Superior temporal gyrus (tissue), 1 donor: ENCODE measurements at regions not wholly inside any gene's neighbourhood (a gene's known extent, or its start where the extent isn't known, plus 50 kb on each side); places are given as distances from the start of the nearest gene placed in this dataset.
"Not testable (repeated sequence)": the region's sequence is repeated elsewhere in the genome, so short reads cannot be mapped to it uniquely, and the experiment has no call there.

Source experiments
- DNase-seq: peaks from one replicate; pipeline ENCODE4 v3.0.0-alpha.2; 2016; ENCODE audit errors: extremely low spot score

DNA sequence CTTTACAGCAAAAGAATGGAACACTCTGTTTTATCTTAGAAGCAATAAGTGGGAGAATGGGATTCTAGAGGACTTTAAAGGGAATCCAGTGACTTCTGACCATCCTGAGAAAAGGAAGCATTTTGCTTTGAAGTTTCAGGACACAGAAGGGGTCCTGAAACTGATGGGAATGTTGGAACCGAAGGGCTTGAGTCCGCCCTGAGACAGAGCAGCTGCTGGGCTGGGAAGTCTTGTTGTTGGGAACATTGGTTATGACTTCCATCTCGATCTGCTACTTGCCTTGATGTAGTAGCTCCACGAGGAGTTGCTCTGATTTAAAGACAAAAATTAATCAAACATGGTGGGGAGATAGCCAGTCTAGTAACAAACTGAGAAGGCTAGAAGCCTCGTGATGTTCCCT lies 177.6 kb downstream of the JCAD start:
- DNase-seq = no peak

DNA sequence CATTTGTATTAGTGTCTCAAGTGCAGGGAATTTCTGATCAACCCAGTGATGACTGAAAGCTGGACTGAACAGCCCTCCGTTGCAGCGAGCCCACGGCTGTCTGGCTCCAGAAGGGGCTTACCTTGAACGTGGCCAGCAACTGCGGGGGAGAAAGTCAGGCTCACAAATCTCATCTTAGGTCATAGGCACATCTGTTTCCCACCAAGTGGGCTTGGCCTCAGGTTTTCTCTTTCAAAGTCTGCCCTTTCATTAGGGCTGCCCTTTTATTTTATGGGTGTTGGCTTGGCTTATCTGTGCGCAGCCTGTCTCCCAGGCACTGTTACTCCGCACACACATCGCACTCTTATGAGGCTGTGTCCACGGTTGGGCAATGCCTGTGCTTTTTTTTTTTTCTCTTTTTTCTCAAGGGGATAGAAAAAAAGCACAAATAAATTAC lies 178.0 kb downstream of the JCAD start:
- DNase-seq = no peak

DNA sequence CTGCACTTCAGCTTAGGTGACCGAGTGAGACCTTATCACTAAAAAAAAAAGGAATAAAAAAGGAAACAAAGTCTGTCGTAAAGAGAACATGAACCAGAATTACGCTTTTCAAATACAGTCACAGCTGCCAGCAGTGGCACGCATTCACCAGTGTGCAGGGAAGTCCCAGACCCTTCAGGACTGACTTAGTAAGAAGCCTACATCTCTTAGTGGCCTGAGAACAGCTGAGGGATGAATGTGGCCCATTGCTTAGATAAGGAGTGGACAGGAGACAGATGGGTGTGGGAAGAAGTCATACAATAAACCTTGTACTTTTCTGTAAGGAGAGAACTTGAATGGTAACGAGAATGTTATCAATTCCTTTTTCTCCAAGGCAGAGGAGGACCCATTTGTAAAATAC lies 178.5 kb downstream of the JCAD start:
- DNase-seq = no peak

GRCh38 chr10:29879862-29880261 lies 179.5 kb downstream of the JCAD start:
- DNase-seq = no peak

GRCh38 chr10:29878492-29878891 lies 180.9 kb downstream of the JCAD start:
- DNase-seq = no peak

- no peak for DNase-seq
These were observed 181.4 kb downstream of the JCAD start for GRCh38 chr10:29877793-29878491.

DNA sequence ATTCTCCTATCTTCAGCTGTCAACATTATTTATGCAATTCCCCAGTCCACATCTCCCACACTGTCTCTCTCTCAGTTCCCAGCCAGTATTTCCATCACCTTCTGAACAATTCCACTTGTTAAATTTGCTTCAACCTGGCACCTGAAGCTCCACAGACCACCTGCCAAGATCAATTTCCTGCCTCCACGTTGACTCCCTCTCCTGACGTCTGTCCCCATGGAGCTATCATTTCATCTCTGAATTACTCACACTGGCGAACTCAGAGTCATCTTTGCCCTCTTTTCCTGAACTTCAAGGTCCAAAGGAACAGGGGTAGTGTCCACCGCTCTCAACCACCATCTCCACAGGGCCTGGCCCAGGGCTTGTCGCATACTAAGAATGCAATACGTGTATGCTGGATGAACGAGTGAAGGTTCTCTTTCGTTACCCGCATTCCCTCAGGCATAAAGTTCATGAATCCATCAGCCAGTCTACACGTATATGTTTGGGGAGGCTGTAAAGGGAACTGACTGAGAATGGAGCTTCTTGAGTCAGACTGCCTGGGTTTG lies 183.3 kb downstream of the JCAD start:
- DNase-seq = no peak

DNA sequence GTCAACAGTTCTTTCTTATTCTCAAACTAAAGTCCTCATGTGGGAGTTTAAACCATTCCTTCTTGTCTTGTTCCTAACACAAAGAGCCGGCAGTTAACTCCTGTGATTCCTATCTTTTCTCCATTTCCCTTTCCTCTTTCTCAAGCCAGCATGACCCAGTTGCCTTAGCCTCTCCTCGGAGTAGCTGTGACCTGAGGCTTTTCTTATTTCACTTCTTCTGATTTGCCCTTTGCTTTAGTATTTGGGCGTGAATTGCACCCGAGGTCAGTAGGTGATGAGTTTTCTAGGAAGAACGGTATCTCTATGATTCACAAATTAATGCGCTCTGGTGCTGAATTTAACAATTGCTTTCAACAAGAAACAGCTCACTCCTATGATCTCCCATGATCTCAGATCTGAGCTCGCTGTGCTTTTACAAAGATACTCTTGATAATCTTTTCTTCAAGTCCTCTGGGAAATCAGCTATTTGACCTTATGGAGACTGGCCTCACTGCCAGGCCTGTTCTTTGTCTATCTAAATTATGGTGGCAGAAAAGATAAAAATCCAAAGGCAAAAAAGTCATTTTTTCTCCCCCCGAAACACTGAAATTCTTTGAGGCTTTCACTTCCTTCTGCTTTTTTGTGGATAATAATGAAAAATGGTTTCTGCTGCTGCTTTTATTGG lies 184.6 kb downstream of the JCAD start:
- no peak for DNase-seq

DNA sequence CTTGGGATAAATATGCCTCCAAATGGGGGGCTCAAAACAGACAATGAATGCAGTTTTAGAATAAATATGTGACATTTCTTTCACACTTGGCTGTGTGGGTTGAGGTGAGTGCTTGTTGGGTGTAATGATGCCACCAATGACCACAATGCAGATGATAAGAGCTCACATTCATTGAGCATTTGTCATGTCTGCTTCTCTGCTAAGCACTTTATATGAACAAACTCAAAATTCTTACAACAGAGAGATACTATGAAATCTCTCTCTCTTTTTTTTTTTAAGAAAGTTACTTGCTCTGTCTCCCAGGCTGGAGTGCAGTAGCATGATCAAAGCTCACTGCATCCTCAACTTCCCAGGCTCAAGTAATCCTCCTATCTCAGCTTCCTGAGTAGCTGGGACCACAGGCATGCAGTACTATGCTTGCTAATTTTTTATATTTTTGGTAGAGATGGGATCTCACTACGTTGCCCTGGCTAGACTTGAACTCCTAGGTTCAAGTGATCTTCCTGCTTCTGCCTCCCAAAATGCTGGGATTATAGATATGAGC lies 185.4 kb downstream of the JCAD start:
- no peak for DNase-seq

GRCh38 chr10:29870522-29871044 lies 188.8 kb downstream of the JCAD start:
- no peak for DNase-seq

GRCh38 chr10:29869593-29869992 lies 189.8 kb downstream of the JCAD start:
- DNase-seq = no peak

DNA sequence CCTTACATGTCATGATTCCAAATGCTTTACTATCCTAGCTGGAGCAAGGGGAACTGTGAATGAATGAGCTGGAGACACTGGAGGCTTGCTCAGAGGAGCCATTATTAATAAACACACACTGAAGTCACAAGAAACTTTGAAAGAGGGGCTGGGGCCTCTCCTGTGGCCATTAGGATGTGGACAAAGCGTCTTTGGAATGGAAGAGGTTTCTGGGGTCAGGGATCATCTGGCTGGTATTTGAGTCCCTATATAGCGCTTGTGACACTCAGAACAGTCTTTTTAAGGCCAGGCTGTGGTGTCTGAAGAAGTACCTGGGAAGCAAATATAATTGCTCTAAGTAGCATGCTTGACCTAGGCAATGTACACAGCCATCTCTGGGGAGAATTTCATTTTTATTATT lies 193.0 kb downstream of the JCAD start:
- DNase-seq = no peak

GRCh38 chr10:29865700-29866355 lies 193.6 kb downstream of the JCAD start:
- no peak for DNase-seq

GRCh38 chr10:29862923-29863614 lies 196.3 kb downstream of the JCAD start:
- DNase-seq = no peak

- no peak for DNase-seq
These were observed 197.4 kb downstream of the JCAD start for GRCh38 chr10:29861811-29862505.

DNA sequence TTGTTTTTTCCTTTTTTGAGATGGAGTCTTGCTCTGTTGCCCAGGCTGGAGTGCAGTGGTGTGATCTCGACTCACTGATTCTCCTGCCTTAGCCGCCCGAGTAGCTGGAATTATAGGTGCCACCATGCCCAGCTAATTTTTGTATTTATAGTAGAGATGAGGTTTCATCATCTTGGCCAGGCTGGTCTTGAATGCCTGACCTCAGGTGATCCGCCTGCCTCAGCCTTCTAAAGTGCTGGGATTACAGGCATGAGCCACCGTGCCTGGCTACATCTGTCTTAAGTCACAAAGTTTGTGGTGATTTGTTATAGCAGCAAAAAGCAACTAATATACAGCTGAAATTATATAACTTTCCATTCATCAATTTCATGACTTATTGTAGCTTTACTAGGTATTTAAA lies 198.2 kb downstream of the JCAD start:
- not testable (repeated sequence) for DNase-seq

DNA sequence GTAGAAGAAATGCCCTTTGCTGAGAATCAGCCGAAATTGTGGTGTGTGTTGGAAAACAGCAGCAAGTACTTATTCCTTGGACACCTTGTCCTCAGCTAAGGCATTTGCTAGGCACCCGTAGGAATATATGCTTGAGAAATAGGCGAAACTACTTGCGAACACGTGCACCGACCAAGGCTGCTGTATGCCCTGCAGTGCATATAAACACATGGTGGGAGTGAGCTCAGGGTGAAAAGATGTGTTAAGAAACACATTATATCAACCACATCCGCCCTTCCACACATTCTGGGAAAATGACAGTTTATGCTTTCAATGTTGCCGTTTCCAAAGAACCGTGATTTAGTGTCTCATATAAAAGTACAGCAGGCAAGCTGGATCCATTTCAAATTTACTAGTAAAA lies 199.2 kb downstream of the JCAD start:
- DNase-seq = no peak

DNA sequence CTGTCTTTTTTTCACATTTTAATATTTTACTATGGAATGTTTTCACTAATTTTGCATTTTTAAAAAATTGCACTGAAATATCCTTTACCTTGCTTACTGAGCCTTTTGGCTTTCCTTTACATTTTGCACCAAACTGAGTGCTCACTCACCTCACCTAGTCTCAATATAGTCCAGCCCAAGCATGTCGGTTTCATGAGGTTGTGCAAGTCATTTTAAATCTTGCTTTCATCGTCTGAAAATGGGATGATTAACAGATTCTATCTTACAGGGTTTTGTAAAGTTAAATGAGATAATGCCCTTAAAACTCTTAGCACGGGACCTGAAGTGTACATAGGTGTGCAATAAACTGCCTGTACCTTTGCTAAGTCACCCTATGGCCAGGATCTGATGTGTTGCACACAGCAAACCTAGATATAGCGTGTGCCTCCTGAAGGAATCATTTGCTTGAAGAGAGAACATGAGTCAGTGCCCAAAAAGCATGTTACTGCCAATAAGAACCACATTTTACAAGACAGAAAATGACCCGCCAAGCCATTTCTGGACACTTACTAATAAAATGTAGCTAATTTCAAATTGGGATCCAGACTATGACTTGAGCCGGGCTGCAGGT lies 199.8 kb downstream of the JCAD start:
- no peak for DNase-seq

GRCh38 chr10:29858702-29859267 lies 200.6 kb downstream of the JCAD start:
- no peak for DNase-seq
